Liver (tissue), 8 donors: ENCODE measurements at regions not wholly inside any gene's neighbourhood (a gene's known extent, or its start where the extent isn't known, plus 50 kb on each side); places are given as distances from the start of the nearest gene placed in this dataset.

Experiments
- DNase-seq: peaks from one replicate; pipeline ENCODE4 v3.0.0-alpha.2; 2017; ENCODE audit warnings: low spot score
- H3K27ac ChIP-seq, 2 donors: one replicate each; pipeline ENCODE4 v1.7.0; 2013; ENCODE audit warnings: inconsistent platforms in 2 of 2, low read length in 2 of 2, control low read depth in 1 of 2, low read depth in 1 of 2, mild to moderate bottlenecking in 1 of 2
- H3K27me3 ChIP-seq, 4 donors: one replicate each; pipeline versions ENCODE4 v1.6.1 to v1.7.0; 2013; ENCODE audit warnings: low read length in 3 of 4, inconsistent platforms in 1 of 4, mild to moderate bottlenecking in 1 of 4, moderate library complexity in 1 of 4; ENCODE audit not compliant: control insufficient read depth in 4 of 4, insufficient read depth in 4 of 4
- H3K36me3 ChIP-seq, 4 donors: one replicate each; pipeline versions ENCODE4 v1.6.1 to v1.7.0; 2013; ENCODE audit warnings: low read length in 3 of 4, mild to moderate bottlenecking in 3 of 4, low read depth in 1 of 4, moderate library complexity in 1 of 4; ENCODE audit not compliant: control insufficient read depth in 4 of 4, insufficient read depth in 3 of 4
- H3K4me1 ChIP-seq, 4 donors: one replicate each; pipeline versions ENCODE4 v1.6.1 to v1.7.0; 2013; ENCODE audit warnings: low read length in 3 of 4, mild to moderate bottlenecking in 3 of 4, moderate library complexity in 1 of 4; ENCODE audit not compliant: control insufficient read depth in 4 of 4, insufficient read depth in 4 of 4
- H3K4me3 ChIP-seq, 3 donors: one replicate each; pipeline versions ENCODE4 v1.6.1 to v1.7.0; 2013; ENCODE audit warnings: low read length in 3 of 3, control low read depth in 1 of 3, low read depth in 1 of 3, mild to moderate bottlenecking in 1 of 3
- H3K9ac ChIP-seq, 2 donors: one replicate each; pipeline ENCODE4 v1.7.0; 2013; ENCODE audit warnings: low read length in 2 of 2, mild to moderate bottlenecking in 2 of 2, moderate library complexity in 2 of 2, control low read depth in 1 of 2, low read depth in 1 of 2
- H3K9me3 ChIP-seq, 4 donors: one replicate each; pipeline versions ENCODE4 v1.6.1 to v1.7.0; 2013; ENCODE audit warnings: low read length in 3 of 4; ENCODE audit not compliant: control insufficient read depth in 4 of 4
- ATF3 ChIP-seq: IDR thresholded peaks from 2 replicates; pipeline ENCODE4 v1.6.1; 2016; ENCODE audit warnings: antibody characterized with exemption
- FOXA1 ChIP-seq: IDR thresholded peaks from 2 replicates; pipeline ENCODE4 v1.6.1; 2016; ENCODE audit warnings: antibody characterized with exemption
- FOXA2 ChIP-seq: IDR thresholded peaks from 2 replicates; pipeline ENCODE4 v1.6.1; 2016; ENCODE audit warnings: antibody characterized with exemption
- GABPA ChIP-seq, 2 donors: IDR thresholded peaks in 1 of 2; conservative IDR thresholded peaks in 1 of 2; 2 replicates each; pipeline ENCODE4 v1.6.1; 2016; ENCODE audit warnings: antibody characterized with exemption in 2 of 2, mild to moderate bottlenecking in 1 of 2, moderate library complexity in 1 of 2
- HNF4A ChIP-seq, 2 donors: conservative IDR thresholded peaks; 2 replicates each; pipeline ENCODE4 v1.6.1; 2016; ENCODE audit warnings: antibody characterized with exemption in 2 of 2, mild to moderate bottlenecking in 2 of 2
- JUND ChIP-seq, 2 donors: IDR thresholded peaks; 2 replicates each; pipeline ENCODE4 v1.6.1; 2016; ENCODE audit warnings: antibody characterized with exemption in 2 of 2
- RAD21 ChIP-seq, 2 donors: IDR thresholded peaks; 2 replicates each; pipeline ENCODE4 v1.6.1; 2016; ENCODE audit warnings: antibody characterized with exemption in 2 of 2, mild to moderate bottlenecking in 2 of 2
- SP1 ChIP-seq: IDR thresholded peaks from 2 replicates; pipeline ENCODE4 v1.6.1; 2018; ENCODE audit warnings: antibody characterized with exemption, mild to moderate bottlenecking
- TAF1 ChIP-seq: conservative IDR thresholded peaks from 2 replicates; pipeline ENCODE4 v1.6.1; 2016; ENCODE audit warnings: antibody characterized with exemption, mild to moderate bottlenecking
- YY1 ChIP-seq: IDR thresholded peaks from 2 replicates; pipeline ENCODE4 v1.6.1; 2016; ENCODE audit warnings: antibody characterized with exemption, mild to moderate bottlenecking
- ZBTB33 ChIP-seq: IDR thresholded peaks from 2 replicates; pipeline ENCODE4 v1.6.1; 2016; ENCODE audit warnings: antibody characterized with exemption
- WGBS: extraction: QIAGEN DNeasy Blood & Tissue Kit; methylation state at CpG from one replicate; pipeline ENCODE4 v1.1.7; 2013; 5-methylcytosine and 5-hydroxymethylcytosine counted together
- TF ChIP-seq, protein P1 (sequence below): fragments of 150-350 bp; IDR thresholded peaks from 2 replicates; pipeline ENCODE4 v1.5.1; 2017; ENCODE audit warnings: improper control_type of control experiment, low read depth, low read length; ENCODE audit not compliant: missing input control
- TF ChIP-seq, protein P2 (sequence below): IDR thresholded peaks from 2 replicates; pipeline ENCODE4 v1.6.1; 2016; ENCODE audit warnings: antibody characterized with exemption
- donor health status: healthy.
- donor health status: healthy.
- donor health status: healthy.
- donor health status: healthy.
- donor health status: healthy.

DNA sequence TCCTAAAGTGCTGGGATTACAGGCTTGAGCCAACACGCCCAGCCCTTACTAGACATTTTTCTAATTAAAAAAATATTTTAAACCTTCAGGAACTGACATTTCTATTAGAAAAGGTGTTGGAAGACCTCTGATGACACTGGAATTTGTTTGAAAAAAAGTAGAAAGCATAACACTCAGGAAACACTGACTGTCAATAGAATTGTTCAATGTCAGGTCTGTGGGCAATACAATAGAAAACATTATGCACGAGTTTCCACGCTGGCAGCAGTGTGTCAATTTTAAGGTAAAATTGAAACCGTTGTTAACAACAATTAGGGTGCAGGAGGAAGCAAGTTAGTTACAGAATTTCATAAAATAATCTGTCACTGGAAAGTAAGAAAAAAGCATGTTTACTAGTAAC, 140.7 kb upstream of the KLHL4 start:
- no peaks in the 10 kb centered on the region for H3K27me3 ChIP-seq
- 85% methylated on average over 4 of the region's 4 CpGs for WGBS
- TF ChIP-seq YY1, result no peak
- no peak for TF ChIP-seq TAF1
- TF ChIP-seq RAD21 (IDR thresholded peaks at IDR 0.05), result no peak
- no peak for TF ChIP-seq JUND (IDR thresholded peaks at IDR 0.05)
- TF ChIP-seq, protein P1, sequence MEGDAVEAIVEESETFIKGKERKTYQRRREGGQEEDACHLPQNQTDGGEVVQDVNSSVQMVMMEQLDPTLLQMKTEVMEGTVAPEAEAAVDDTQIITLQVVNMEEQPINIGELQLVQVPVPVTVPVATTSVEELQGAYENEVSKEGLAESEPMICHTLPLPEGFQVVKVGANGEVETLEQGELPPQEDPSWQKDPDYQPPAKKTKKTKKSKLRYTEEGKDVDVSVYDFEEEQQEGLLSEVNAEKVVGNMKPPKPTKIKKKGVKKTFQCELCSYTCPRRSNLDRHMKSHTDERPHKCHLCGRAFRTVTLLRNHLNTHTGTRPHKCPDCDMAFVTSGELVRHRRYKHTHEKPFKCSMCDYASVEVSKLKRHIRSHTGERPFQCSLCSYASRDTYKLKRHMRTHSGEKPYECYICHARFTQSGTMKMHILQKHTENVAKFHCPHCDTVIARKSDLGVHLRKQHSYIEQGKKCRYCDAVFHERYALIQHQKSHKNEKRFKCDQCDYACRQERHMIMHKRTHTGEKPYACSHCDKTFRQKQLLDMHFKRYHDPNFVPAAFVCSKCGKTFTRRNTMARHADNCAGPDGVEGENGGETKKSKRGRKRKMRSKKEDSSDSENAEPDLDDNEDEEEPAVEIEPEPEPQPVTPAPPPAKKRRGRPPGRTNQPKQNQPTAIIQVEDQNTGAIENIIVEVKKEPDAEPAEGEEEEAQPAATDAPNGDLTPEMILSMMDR, result no peak
- TF ChIP-seq SP1, result no peak
- no peak for TF ChIP-seq GABPA (IDR thresholded peaks at IDR 0.05 in 1 of 2, conservative IDR thresholded peaks at IDR 0.05 in 1 of 2)
- TF ChIP-seq FOXA2, result no peak
- TF ChIP-seq ZBTB33, result no peak
- TF ChIP-seq ATF3, result no peak
- H3K4me1 ChIP-seq, result no peaks in the 10 kb centered on the region
- no peaks in the 10 kb centered on the region for H3K36me3 ChIP-seq
- H3K9ac ChIP-seq, result no peak overlapping the region
- no peak overlapping the region for H3K27ac ChIP-seq
- no peak for DNase-seq
- no peak overlapping the region for H3K4me3 ChIP-seq
- H3K9me3 ChIP-seq, result no peaks in the 10 kb centered on the region

DNA sequence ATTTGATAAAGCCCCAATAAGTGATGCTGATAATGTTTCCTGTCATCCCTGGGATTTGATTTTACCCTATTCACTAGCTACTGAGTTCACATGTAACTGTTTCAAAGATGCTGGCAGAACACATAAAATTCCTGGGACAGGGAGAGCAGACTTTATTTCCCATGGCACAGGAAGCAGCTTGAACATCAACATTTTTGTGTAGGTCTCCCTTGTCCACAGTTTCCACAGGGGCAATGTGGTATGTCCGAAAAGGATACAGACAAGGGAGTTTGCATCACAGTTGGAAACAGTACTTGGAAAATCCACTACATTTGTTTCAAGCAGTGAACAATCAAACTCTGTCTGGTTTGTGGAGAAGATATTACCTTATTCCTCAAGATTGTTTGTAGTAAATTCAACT, 129.2 kb upstream of the KLHL4 start:
- Histone ChIP-seq H3K4me1 (no peaks in the 10 kb centered on the region), H3K27me3 (no peaks in the 10 kb centered on the region), H3K9ac (no peak overlapping the region), H3K9me3 (no peaks in the 10 kb centered on the region), H3K4me3 (no peak overlapping the region), H3K27ac (no peak overlapping the region), H3K36me3 (no peaks in the 10 kb centered on the region)
- 73% methylated on average over 1 of the region's 1 CpG for WGBS
- no peak for DNase-seq
- TF ChIP-seq, protein P1, result no peak
- no peak for TF ChIP-seq ZBTB33
- no peak for TF ChIP-seq HNF4A (conservative IDR thresholded peaks at IDR 0.05)
- TF ChIP-seq YY1, result no peak
- TF ChIP-seq, protein P2, sequence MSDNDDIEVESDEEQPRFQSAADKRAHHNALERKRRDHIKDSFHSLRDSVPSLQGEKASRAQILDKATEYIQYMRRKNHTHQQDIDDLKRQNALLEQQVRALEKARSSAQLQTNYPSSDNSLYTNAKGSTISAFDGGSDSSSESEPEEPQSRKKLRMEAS, result no peak
- TF ChIP-seq FOXA1, result no peak
